HepG2 (cell line): ENCODE measurements at regions not wholly inside any gene's neighbourhood (a gene's known extent, or its start where the extent isn't known, plus 50 kb on each side); places are given as distances from the start of the nearest gene placed in this dataset.

Experiments used
- AGO1 ChIP-seq: fragments of 200-400 bp; formaldehyde crosslinking; IDR thresholded peaks from 2 replicates; pipeline ENCODE4 v1.6.1; 2017; ENCODE audit warnings: mild to moderate bottlenecking, low read depth, low read length, moderate library complexity; ENCODE audit not compliant: poor library complexity, severe bottlenecking
- EEA1 ChIP-seq: sonication (generic); formaldehyde crosslinking; IDR thresholded peaks from 2 replicates; pipeline ENCODE4 v1.5.1; 2020; ENCODE audit warnings: mild to moderate bottlenecking, missing genetic modification reagents, borderline replicate concordance
- ISL2 ChIP-seq: sonication (generic); formaldehyde crosslinking; IDR thresholded peaks from 2 replicates; pipeline ENCODE4 v1.5.0; 2020; ENCODE audit warnings: missing genetic modification reagents
- KDM3A ChIP-seq: IDR thresholded peaks from 2 replicates; pipeline ENCODE4 v1.6.1; 2018; ENCODE audit warnings: low read depth, missing compliant biosample characterization
- KDM4B ChIP-seq: sonication (generic); formaldehyde crosslinking; IDR thresholded peaks from 2 replicates; pipeline ENCODE4 v1.4.0; 2020; ENCODE audit warnings: missing genetic modification reagents
- KLF9 ChIP-seq: IDR thresholded peaks from 2 replicates; pipeline ENCODE4 v1.6.1; 2016; ENCODE audit warnings: low read depth
- NFKBIZ ChIP-seq: IDR thresholded peaks from 2 replicates; pipeline ENCODE4 v1.6.1; 2018; ENCODE audit warnings: missing genetic modification reagents, missing compliant biosample characterization
- NONO ChIP-seq, 2 experiments: fragments of 450-650 bp in 1 of 2; sonication (generic) in 1 of 2; formaldehyde crosslinking in 1 of 2; IDR thresholded peaks in 1 of 2; conservative IDR thresholded peaks in 1 of 2; 2 replicates each; pipeline versions ENCODE4 v1.6.1 to v1.8.0; 2017 to 2022; ENCODE audit warnings: mild to moderate bottlenecking in 1 of 2, missing genetic modification reagents in 1 of 2, moderate library complexity in 1 of 2
- PAX8 ChIP-seq: sonication (generic); formaldehyde crosslinking; IDR thresholded peaks from 2 replicates; pipeline ENCODE4 v1.8.0; 2022; ENCODE audit warnings: mild to moderate bottlenecking, missing genetic modification reagents, borderline replicate concordance
- RCOR2 ChIP-seq: IDR thresholded peaks from 2 replicates; pipeline ENCODE4 v1.6.1; 2016; ENCODE audit warnings: missing biosample characterization, missing genetic modification reagents
- TOPORS ChIP-seq: sonication (generic); formaldehyde crosslinking; IDR thresholded peaks from 2 replicates; pipeline ENCODE4 v1.8.0; 2023; ENCODE audit warnings: mild to moderate bottlenecking, missing genetic modification reagents
- U2AF2 ChIP-seq: fragments of 200-400 bp; formaldehyde crosslinking; IDR thresholded peaks from 2 replicates; pipeline ENCODE4 v1.6.1; 2017; ENCODE audit warnings: low read depth, mild to moderate bottlenecking, low read length
- ZC3H13 ChIP-seq: sonication (generic); formaldehyde crosslinking; IDR thresholded peaks from 2 replicates; pipeline ENCODE4 v1.8.1; 2023; ENCODE audit warnings: mild to moderate bottlenecking, missing genetic modification reagents, moderate library complexity
- ZFY ChIP-seq: sonication (generic); formaldehyde crosslinking; IDR thresholded peaks from 2 replicates; pipeline ENCODE4 v1.4.0; 2020; ENCODE audit warnings: missing genetic modification reagents
- ZNF383 ChIP-seq: sonication (generic); formaldehyde crosslinking; IDR thresholded peaks from 2 replicates; pipeline ENCODE4 v1.4.0; 2020; ENCODE audit warnings: missing genetic modification reagents, mild to moderate bottlenecking, borderline replicate concordance
- ZNF484 ChIP-seq: sonication (generic); formaldehyde crosslinking; IDR thresholded peaks from 2 replicates; pipeline ENCODE4 v1.5.1; 2020; ENCODE audit warnings: mild to moderate bottlenecking, low read depth, missing genetic modification reagents, borderline replicate concordance
- ZNF709 ChIP-seq: sonication (generic); formaldehyde crosslinking; IDR thresholded peaks from 2 replicates; pipeline ENCODE4 v1.5.0; 2020; ENCODE audit warnings: mild to moderate bottlenecking, missing genetic modification reagents
- ZNF75D ChIP-seq: sonication (generic); formaldehyde crosslinking; IDR thresholded peaks from 2 replicates; pipeline ENCODE4 v1.8.1; 2023; ENCODE audit warnings: missing genetic modification reagents, mild to moderate bottlenecking, borderline replicate concordance
- ZSCAN9 ChIP-seq: IDR thresholded peaks from 2 replicates; pipeline ENCODE4 v1.6.1; 2016; ENCODE audit warnings: borderline replicate concordance
- TF ChIP-seq, protein P1 (sequence below): sonication (generic); formaldehyde crosslinking; IDR thresholded peaks from 2 replicates; pipeline ENCODE4 v1.5.0; 2020; ENCODE audit warnings: missing genetic modification reagents
- TF ChIP-seq, protein P2 (sequence below): sonication (generic); formaldehyde crosslinking; IDR thresholded peaks from 2 replicates; pipeline ENCODE4 v1.4.0; 2020; ENCODE audit warnings: missing genetic modification reagents, mild to moderate bottlenecking, borderline replicate concordance
- TF ChIP-seq, protein P3 (sequence below): sonication (generic); formaldehyde crosslinking; IDR thresholded peaks from 2 replicates; pipeline ENCODE4 v1.8.0; 2022; ENCODE audit warnings: mild to moderate bottlenecking, missing genetic modification reagents, moderate library complexity
- TF ChIP-seq, protein P4 (sequence below): IDR thresholded peaks from 2 replicates; pipeline ENCODE4 v1.6.1; 2012; ENCODE audit warnings: inconsistent platforms
- TF ChIP-seq, protein P5 (sequence below): sonication (generic); formaldehyde crosslinking; conservative IDR thresholded peaks from 2 replicates; pipeline ENCODE4 v1.4.0; 2020; ENCODE audit warnings: mild to moderate bottlenecking, missing genetic modification reagents, moderate library complexity

DNA sequence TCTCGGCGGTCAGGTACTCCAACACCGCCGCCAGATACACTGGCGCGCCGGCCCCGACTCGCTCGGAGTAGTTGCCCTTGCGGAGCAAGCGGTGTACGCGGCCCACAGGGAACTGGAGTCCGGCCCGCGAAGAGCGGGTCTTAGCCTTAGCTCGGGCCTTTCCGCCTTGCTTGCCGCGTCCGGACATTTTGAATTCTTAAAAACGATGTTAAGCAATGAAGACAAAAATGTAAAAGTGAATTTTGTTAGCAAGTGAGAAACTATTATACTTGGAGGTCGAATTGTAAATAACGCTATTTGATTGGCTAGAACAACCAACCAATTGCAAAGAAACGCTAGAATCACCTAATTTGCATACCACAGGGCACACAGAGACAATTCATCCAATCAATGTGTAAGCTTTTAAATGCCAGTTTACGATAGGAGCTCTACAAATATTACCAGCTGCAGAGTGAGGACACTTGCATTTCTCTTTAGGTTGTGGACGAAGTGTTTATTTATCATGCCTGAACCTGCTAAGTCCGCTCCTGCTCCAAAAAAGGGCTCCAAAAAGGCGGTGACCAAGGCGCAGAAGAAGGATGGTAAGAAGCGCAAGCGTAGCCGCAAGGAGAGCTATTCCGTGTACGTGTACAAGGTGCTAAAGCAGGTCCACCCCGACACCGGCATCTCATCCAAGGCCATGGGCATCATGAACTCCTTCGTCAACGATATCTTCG lies 112.0 kb downstream of the HFE start (continued):
- TF ChIP-seq, protein P1, sequence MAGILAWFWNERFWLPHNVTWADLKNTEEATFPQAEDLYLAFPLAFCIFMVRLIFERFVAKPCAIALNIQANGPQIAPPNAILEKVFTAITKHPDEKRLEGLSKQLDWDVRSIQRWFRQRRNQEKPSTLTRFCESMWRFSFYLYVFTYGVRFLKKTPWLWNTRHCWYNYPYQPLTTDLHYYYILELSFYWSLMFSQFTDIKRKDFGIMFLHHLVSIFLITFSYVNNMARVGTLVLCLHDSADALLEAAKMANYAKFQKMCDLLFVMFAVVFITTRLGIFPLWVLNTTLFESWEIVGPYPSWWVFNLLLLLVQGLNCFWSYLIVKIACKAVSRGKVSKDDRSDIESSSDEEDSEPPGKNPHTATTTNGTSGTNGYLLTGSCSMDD (CRISPR knock-in tag): no peak
- TF ChIP-seq, protein P2, sequence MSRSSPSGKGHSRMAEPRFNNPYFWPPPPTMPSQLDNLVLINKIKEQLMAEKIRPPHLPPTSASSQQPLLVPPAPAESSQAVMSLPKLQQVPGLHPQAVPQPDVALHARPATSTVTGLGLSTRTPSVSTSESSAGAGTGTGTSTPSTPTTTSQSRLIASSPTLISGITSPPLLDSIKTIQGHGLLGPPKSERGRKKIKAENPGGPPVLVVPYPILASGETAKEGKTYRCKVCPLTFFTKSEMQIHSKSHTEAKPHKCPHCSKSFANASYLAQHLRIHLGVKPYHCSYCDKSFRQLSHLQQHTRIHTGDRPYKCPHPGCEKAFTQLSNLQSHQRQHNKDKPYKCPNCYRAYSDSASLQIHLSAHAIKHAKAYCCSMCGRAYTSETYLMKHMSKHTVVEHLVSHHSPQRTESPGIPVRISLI (CRISPR knock-in tag): no peak; the same call in 1 of the 2 replicates
- TF ChIP-seq NFKBIZ (CRISPR knock-in tag): peak; percentile 69; the same call in 1 of the 2 replicates
- TF ChIP-seq ISL2: peak; percentile 4; the same call in 1 of the 2 replicates
- TF ChIP-seq AGO1: no peak
- TF ChIP-seq U2AF2: no peak
- TF ChIP-seq TOPORS (CRISPR knock-in tag): no peak
- TF ChIP-seq, protein P3, sequence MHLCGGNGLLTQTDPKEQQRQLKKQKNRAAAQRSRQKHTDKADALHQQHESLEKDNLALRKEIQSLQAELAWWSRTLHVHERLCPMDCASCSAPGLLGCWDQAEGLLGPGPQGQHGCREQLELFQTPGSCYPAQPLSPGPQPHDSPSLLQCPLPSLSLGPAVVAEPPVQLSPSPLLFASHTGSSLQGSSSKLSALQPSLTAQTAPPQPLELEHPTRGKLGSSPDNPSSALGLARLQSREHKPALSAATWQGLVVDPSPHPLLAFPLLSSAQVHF (CRISPR knock-in tag): peak; percentile 38; the same call in 1 of the 2 replicates
- TF ChIP-seq NONO (IDR thresholded peaks at IDR 0.05): no peak
- peak; percentile 83 for TF ChIP-seq NONO (CRISPR knock-in tag; conservative IDR thresholded peaks at IDR 0.05)
- TF ChIP-seq ZNF709 (CRISPR knock-in tag): peak; percentile 33; the same call in 1 of the 2 replicates
- no peak for TF ChIP-seq ZNF484 (CRISPR knock-in tag)
- peak; percentile 79; the same call in 1 of the 2 replicates for TF ChIP-seq ZC3H13 (CRISPR knock-in tag)
- TF ChIP-seq, protein P4, sequence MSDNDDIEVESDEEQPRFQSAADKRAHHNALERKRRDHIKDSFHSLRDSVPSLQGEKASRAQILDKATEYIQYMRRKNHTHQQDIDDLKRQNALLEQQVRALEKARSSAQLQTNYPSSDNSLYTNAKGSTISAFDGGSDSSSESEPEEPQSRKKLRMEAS: peak; percentile 50; the same call in 1 of the 2 replicates
- TF ChIP-seq ZNF383: no peak
- 0 out of 2 replicates have a peak, but pooled peaks have one; percentile 22 for TF ChIP-seq PAX8 (CRISPR knock-in tag)
- no peak for TF ChIP-seq ZNF75D (CRISPR knock-in tag)
- no peak; the same call in 1 of the 2 replicates for TF ChIP-seq EEA1 (CRISPR knock-in tag)
- 0 out of 2 replicates have a peak, but pooled peaks have one; percentile 38 for TF ChIP-seq KDM3A (CRISPR knock-in tag)
- peak; percentile 43; the same call in 1 of the 2 replicates for TF ChIP-seq RCOR2 (CRISPR knock-in tag)
- TF ChIP-seq KLF9: peak; percentile 77; the same call in 1 of the 2 replicates
- no peak for TF ChIP-seq KDM4B
- TF ChIP-seq, protein P5, sequence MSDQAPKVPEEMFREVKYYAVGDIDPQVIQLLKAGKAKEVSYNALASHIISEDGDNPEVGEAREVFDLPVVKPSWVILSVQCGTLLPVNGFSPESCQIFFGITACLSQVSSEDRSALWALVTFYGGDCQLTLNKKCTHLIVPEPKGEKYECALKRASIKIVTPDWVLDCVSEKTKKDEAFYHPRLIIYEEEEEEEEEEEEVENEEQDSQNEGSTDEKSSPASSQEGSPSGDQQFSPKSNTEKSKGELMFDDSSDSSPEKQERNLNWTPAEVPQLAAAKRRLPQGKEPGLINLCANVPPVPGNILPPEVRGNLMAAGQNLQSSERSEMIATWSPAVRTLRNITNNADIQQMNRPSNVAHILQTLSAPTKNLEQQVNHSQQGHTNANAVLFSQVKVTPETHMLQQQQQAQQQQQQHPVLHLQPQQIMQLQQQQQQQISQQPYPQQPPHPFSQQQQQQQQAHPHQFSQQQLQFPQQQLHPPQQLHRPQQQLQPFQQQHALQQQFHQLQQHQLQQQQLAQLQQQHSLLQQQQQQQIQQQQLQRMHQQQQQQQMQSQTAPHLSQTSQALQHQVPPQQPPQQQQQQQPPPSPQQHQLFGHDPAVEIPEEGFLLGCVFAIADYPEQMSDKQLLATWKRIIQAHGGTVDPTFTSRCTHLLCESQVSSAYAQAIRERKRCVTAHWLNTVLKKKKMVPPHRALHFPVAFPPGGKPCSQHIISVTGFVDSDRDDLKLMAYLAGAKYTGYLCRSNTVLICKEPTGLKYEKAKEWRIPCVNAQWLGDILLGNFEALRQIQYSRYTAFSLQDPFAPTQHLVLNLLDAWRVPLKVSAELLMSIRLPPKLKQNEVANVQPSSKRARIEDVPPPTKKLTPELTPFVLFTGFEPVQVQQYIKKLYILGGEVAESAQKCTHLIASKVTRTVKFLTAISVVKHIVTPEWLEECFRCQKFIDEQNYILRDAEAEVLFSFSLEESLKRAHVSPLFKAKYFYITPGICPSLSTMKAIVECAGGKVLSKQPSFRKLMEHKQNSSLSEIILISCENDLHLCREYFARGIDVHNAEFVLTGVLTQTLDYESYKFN (CRISPR knock-in tag): no peak; the same call in 1 of the 2 replicates
- TF ChIP-seq ZFY (CRISPR knock-in tag): peak; percentile 83
- no peak for TF ChIP-seq ZSCAN9
